ENCODE measurements at regions not wholly inside any gene's neighbourhood (a gene's known extent, or its start where the extent isn't known, plus 50 kb on each side); places are given as distances from the start of the nearest gene placed in this dataset.

- H3K79me2 ChIP-seq (ENCODE audit: control insufficient read depth in 1 of 2, insufficient read depth in 2 of 2, low read length in 2 of 2), result no peaks in the 10 kb centered on the region
- ChIA-PET POLR2A (ENCODE audit: partially characterized antibody) (no interaction called here), CTCF (ENCODE audit: partially characterized antibody) (no interaction called here)
- no peaks in the 10 kb centered on the region for H3K4me1 ChIP-seq (replicated peaks in 1 of 4; ENCODE audit: control insufficient read depth in 3 of 4, insufficient read depth in 4 of 4, low read length in 3 of 4)
- no peak overlapping the region for H3K27ac ChIP-seq (ENCODE audit: low read depth, low read length)
- no peak for DNase-seq (ENCODE audit: low read depth in 1 of 2, low spot score in 2 of 2)
- H3K27me3 ChIP-seq (replicated peaks in 1 of 4; ENCODE audit: control insufficient read depth in 3 of 4, extremely low read depth in 1 of 4, insufficient read depth in 3 of 4, low read length in 3 of 4), result no peaks in the 10 kb centered on the region
- no peaks in the 10 kb centered on the region for H3K9me3 ChIP-seq (ENCODE audit: insufficient read depth in 2 of 2, low read depth in 1 of 2, low read length in 1 of 2)
- H3K4ac ChIP-seq (replicated peaks; ENCODE audit: insufficient read length, low read depth, low read length), result no peak overlapping the region
- H2BK20ac ChIP-seq (ENCODE audit: low read length), result no peak overlapping the region
- H3K23me2 ChIP-seq (ENCODE audit: low read depth, low read length), result no peaks in the 10 kb centered on the region
- H2AK5ac ChIP-seq (ENCODE audit: low read depth, low read length), result no peak overlapping the region
- no peak overlapping the region for H3K23ac ChIP-seq (ENCODE audit: insufficient read length)
- H3K4me3 ChIP-seq (ENCODE audit: extremely low read depth in 1 of 4, insufficient read depth in 2 of 4, low read depth in 3 of 4, low read length in 4 of 4), result no peak overlapping the region
- H4K20me1 ChIP-seq (replicated peaks in 1 of 2; ENCODE audit: control insufficient read depth in 1 of 2, insufficient read depth in 2 of 2, low read length in 2 of 2), result no peaks in the 10 kb centered on the region
- FAIRE-seq, result no peak
- no peak overlapping the region for H2BK5ac ChIP-seq (ENCODE audit: low read depth, low read length)
- H4K91ac ChIP-seq (replicated peaks; ENCODE audit: insufficient read length, low read length), result no peak overlapping the region
- no peak overlapping the region for H2BK12ac ChIP-seq (ENCODE audit: low read depth, low read length)
- no peak overlapping the region for H3K18ac ChIP-seq (ENCODE audit: extremely low read depth, low read length)
- no peak overlapping the region for H2BK15ac ChIP-seq (ENCODE audit: low read length)
- no peak overlapping the region for H4K5ac ChIP-seq (ENCODE audit: insufficient read length, low read depth, low read length)
- H2AFZ ChIP-seq (ENCODE audit: low read length), result no peak overlapping the region
- no peak overlapping the region for H3K56ac ChIP-seq (replicated peaks; ENCODE audit: insufficient read length, low read depth, low read length)
- no peak overlapping the region for H3K4me2 ChIP-seq (ENCODE audit: insufficient read depth in 1 of 2, low read depth in 2 of 2, low read length in 2 of 2)
- H3K79me1 ChIP-seq (ENCODE audit: low read depth, low read length), result no peaks in the 10 kb centered on the region
- 88% methylated on average over 4 of the region's 4 CpGs; no CpG with 5 or more reads in 1 of the 2 experiments for WGBS, 2 experiments (ENCODE audit: extremely low coverage in 1 of 2, insufficient coverage in 1 of 2, insufficient read length in 1 of 2, insufficient replicate concordance in 2 of 2, low coverage in 1 of 2, low lambda C conversion rate in 2 of 2, missing lambda C conversion rate in 1 of 2)
- no peak overlapping the region for H3K14ac ChIP-seq (ENCODE audit: insufficient read length)
- H4K8ac ChIP-seq (ENCODE audit: extremely low read depth, insufficient read depth, low read length), result no peak overlapping the region
- no peak overlapping the region for H2BK120ac ChIP-seq (replicated peaks; ENCODE audit: low read depth, low read length)
- TF ChIP-seq RFX5 (IDR thresholded peaks at IDR 0.05; ENCODE audit: borderline replicate concordance, low read depth, low read length) (no peak), MAX (IDR thresholded peaks at IDR 0.05) (no peak), KDM5A (IDR thresholded peaks at IDR 0.05; ENCODE audit: low read length) (no peak), POLR2AphosphoS5 (IDR thresholded peaks at IDR 0.05; ENCODE audit: low read depth, low read length) (no peak), BCL11A (IDR thresholded peaks at IDR 0.05; ENCODE audit: low read depth in 2 of 2, low read length in 2 of 2) (no peak), SP2 (IDR thresholded peaks at IDR 0.05; ENCODE audit: low read length) (no peak), TEAD4 (IDR thresholded peaks at IDR 0.05; ENCODE audit: low read depth, low read length) (no peak), E2F6 (IDR thresholded peaks at IDR 0.05) (no peak), SIX5 (IDR thresholded peaks at IDR 0.05; ENCODE audit: low read depth, low read length) (no peak), TCF12 (IDR thresholded peaks at IDR 0.05; ENCODE audit: low read depth, low read length) (no peak), CTBP2 (IDR thresholded peaks at IDR 0.05; ENCODE audit: borderline replicate concordance, insufficient read depth, insufficient read length, low read length) (no peak), CBX8 (IDR thresholded peaks at IDR 0.05; ENCODE audit: borderline replicate concordance, low read depth, low read length) (no peak), EP300 (IDR thresholded peaks at IDR 0.05; ENCODE audit: borderline replicate concordance in 1 of 2, low read depth in 2 of 2, low read length in 2 of 2) (no peak)
- no peaks in the 10 kb centered on the region for H3K36me3 ChIP-seq (ENCODE audit: control insufficient read depth in 2 of 4, insufficient read depth in 4 of 4, low read length in 3 of 4)
- no peak overlapping the region for H3K9ac ChIP-seq (replicated peaks in 1 of 4; ENCODE audit: extremely low read depth in 1 of 4, low read depth in 3 of 4, low read length in 3 of 4)
These were observed 791.4 kb downstream of the MTRR start for GRCh38 chr5:8660133-8660893.

Data from H1 (cell line).